Ammon's horn (tissue), 1 donor: ENCODE measurements at regions not wholly inside any gene's neighbourhood (a gene's known extent, or its start where the extent isn't known, plus 50 kb on each side); places are given as distances from the start of the nearest gene placed in this dataset.

Experiments used
- DNase-seq: peaks from one replicate; pipeline ENCODE4 v3.0.0-alpha.2; 2016; ENCODE audit warnings: low spot score

DNA sequence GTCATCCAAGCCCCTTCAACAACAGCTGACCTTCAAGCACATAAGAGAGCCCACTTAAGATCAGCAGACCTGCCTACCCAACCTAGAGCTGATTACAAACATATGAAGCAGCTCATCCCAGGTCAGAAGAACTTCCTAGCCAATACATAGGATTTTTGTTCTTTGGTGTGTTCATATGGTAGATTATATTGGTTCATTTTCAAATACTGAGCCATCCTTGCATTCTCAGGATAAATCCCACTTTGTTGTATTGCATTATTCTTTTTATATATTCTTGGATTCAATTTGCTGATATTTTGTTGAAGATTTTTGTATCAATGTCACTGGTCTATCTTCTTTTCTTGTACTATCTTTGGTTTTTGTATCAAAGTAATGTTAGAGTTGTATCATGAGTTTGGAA lies 107.3 kb upstream of the STT3B start:
- DNase-seq: no peak

DNA sequence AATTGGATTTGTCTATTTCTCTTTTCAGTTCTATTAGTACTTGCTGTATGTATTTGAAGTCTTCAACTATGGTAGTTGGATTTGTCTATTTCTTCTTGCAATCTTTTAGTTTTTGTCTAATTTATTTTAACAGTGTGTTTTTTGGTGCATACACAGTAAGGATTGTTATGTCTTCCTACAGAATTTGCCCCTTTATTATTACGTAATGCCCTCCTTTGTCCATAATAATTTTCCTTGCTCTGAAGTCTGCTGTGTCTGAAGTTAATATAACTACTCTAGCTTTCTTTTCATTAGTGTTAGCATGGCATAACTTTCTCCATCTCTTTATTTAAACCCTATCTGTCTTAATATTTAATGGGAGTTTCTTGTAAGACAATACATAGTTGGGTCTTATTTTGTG lies 105.1 kb upstream of the STT3B start:
- DNase-seq: no peak

DNA sequence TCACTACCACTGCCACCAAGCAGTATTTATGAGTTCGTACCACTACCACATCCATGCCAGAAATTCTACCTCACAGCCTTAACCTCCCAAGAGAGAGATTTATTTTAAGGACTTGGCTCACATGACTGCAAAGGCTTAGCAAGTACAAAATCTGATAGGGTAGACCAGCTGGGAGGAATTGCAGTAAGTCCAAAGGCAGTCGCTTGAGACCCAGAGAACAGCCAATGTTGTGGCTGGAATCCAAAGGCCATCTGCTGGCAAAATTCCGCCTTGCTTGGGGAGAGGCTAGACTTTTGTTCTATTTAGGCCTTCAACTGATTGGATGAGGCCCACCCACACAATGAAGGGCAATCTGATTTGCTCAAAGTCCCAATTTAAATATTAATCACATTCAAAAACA lies 101.4 kb upstream of the STT3B start:
- DNase-seq: no peak

DNA sequence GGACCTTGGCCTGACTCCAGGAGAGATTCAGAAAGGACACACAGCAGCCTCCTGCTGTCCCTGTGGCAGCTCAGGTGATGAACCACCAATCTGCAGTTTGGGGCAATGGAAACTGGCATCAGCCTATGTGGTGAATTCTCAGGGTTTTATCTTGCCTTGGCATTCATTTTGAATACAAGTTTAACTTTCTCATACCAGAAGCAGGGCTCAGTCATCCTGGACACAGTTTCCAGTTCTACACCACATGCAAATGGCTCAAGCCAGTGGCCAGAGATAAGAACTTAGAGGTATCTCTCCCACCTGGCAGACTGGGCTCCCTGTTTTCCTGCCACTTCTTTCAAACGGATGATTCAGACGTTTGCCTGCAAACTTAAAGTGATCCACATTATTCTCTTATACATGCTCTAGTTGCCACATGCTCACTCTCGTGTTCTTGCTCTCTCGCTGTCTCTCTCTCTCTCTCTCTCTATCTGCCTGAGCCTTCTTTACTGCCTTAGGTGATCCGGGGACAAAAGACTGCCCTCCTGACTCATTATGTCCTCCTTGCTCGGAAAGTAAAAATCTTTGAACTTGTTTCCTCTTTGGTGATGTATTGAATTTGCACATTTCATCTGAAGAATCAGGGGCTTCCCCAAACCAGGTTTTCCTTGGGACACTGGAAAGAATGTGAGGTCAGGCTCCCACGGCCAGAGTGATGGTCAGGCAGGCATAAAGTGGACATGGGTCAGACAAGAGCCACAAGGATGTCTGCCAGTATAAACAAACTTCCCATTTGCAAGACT lies 99.6 kb upstream of the STT3B start:
- no peak for DNase-seq

DNA sequence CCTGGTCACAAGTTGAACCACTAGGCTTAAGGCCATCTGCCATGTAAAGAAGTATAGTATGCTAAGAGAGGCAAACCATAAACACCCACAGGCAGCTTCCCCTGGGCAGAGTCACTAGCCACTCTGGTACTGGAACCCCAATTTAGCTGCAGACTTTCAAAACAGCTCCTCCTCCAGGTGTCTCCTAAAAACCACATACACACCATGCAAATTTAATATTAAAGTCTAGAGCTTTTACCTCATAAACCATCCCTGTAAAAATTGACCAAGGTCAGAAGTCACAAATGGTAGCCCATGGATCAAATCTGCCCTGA lies 99.1 kb upstream of the STT3B start:
- DNase-seq: no peak

DNA sequence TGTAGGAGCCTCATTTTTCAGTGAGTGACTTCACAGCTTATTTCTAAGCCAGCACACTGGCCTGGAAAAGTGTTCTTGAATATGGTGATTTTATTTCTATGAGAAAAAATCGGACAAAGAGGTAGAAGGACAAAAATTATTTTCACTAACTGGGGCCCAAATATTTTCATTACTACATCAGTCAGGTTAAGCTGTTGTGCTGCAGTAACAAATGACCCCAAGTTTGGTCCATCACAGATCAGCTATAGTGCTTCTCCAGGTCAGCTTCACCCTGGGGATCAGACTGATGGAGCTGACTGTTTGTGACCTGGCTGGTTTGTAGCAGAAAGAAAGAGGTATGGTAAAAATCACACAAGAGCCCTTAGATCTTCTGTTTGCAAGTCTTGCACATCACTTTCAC lies 97.9 kb upstream of the STT3B start:
- DNase-seq: no peak

DNA sequence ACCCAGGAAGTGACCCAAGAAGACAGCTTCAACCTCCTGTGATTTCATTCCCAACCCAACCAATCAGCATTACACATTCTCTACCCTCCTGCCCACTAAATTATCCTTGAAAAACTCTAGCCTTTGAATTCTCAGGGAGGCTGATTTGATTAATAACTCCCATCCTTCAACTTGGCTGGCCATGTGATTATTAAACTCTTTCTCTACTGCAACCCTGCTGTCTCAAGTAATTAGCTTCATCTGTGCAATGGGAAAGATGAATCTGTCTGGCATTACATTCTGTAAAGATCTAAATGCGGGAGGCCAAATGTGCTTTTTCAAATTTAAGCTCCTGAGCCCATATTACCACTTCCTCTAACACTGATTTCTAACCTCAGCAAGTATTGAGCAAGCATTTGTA lies 95.9 kb upstream of the STT3B start:
- no peak for DNase-seq

DNA sequence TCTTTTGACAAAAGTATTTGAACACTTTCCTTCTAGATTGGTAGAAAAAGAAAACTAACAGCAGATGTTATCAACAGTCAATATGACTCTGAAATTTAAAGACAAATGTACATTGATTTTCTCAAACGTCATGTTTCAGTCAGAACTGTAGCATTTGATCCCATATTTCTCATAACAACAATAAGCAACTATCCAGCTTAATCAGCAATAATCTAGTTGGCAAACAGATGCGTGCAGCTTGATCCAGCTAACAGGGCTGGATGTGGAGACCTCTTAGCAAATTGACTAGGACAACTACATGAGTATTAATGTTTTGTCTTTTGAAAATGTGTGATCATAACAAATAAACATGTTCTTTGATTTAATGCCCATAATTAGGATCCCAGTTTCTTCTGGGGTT lies 94.0 kb upstream of the STT3B start:
- DNase-seq: no peak

DNA sequence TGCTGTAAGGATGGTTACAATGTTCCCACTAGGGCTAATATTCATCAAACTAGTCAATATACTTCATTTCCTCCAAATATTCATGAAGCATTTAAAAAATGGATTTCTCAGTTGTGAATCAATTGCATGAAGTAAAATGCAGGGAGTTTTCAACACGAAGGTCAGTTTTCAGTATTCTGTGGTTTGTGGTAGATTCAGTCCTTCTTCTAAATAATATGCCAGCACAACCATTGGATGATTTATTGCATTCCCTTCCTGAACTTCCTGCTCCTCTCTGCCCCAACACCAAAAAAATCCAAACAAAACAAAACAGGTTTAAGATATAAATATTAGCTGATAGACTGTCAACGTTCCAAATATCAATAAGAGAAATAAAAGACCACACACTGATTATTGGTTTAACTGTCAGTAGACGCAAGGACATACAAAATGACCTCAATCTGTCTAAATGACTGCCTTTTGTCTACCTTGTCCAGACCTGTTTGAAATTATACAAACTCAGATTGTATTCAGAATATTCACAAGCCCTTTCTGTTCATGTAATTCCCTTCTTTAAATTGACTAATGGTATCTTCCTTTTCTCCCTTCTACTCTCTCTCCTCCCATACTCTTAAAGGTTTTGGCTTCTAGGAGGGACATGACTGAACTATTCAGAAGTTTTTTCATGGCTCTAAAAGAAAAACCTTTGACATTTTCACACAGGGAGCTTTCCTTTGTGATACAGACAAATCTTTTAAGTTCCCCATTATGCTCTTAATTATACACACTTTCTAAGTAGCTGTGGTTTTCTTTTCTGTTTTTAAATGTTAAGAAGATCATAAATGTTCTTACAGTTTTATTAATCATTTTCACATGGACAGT lies 92.6 kb upstream of the STT3B start:
- DNase-seq: no peak

DNA sequence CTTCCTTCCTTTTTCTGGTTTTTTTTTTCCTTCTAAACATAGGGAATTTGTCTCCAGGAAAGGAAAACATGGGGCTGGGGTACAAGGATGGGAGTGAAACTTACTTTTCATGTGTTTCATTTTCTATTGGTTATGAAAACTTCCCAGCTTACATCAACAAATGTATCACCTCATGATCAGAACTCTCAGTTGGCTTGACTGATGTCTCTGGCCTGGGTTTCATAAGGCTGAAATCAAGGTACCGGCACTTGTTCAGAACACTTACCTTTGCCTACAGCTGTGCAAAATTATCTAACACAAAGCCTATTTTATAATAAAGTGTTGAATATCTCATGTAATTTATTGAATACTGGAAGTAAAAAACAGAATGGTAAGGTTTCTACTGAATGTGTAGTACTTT lies 91.8 kb upstream of the STT3B start:
- no peak for DNase-seq

DNA sequence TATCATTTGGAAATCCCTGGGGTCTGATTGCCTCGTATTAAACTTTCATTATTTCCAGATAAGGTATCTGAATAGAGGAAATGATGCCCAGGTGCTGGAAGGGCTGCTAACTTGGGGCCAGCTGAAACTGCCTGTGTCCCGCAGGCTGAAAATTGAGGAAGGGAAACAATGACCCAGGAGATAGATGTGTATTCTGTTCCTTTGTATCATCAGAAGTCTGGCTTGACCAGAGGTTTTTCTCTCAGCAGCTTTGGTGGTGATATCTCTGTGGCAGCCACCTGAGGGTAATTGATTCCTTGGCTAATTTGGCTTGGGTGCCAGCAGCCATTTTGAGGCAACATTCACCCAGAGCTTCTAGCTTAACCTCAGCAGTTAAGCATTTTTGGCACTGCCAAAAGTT lies 90.0 kb upstream of the STT3B start:
- DNase-seq: no peak

DNA sequence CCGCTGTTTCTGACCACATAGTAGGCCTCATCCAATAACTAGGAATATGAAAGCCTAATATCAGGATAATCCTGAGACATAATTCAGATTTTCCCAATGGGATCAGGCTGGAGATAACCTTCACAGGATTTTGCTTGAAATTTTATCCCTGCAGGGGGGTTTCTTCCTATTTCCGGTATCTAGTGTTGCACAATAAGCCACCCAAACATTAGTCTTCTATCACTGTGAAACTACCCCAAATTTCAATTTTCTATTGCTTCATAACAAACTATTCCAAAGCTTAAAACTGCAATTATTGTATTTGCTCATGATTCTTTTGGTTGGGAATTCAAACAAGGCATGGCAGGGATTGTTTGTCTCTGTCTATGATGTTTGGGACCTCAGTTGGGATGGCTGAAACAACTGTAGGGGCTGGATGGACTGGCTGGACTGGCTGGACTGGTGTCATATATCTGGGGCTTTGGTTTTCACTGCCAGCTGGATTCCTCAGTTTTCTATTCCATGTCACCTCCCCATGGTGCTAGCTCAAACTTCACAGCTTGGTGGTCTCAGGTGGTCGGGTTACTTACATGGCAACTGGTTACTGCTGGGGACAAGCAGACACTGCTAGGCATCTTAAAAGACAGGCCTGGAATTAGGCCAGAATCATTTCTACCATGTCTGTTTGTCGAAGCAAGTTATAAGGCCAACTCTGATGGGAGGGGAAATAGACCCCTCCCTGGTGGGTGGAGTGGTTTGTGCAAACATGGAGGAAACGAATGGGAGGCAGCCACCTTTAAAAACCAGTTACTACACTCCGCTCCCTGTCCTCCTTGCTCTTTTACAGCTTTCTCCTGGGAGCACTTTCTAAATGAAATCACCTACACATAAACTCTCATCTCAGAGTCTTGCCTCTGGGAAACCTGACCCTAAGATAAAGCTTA lies 88.2 kb upstream of the STT3B start:
- no peak for DNase-seq

DNA sequence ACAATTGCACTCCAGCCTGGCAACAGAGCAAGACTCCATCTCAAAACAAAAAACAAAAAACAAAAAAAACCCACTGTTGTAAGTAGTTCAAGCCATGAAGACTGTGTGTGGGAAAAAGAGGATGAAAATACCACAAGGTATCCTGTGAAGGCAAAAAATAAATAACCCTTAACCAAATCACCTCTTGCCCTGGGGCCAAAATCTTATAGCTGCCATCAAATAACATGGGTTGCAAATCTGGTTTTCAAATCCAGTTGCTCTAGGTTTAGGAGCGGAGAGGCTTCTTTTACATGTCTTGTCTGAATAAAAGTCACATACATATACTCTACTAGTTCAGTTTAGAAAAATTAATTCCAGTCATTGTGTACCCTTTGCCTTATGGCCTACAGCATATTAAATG lies 87.0 kb upstream of the STT3B start:
- no peak for DNase-seq

DNA sequence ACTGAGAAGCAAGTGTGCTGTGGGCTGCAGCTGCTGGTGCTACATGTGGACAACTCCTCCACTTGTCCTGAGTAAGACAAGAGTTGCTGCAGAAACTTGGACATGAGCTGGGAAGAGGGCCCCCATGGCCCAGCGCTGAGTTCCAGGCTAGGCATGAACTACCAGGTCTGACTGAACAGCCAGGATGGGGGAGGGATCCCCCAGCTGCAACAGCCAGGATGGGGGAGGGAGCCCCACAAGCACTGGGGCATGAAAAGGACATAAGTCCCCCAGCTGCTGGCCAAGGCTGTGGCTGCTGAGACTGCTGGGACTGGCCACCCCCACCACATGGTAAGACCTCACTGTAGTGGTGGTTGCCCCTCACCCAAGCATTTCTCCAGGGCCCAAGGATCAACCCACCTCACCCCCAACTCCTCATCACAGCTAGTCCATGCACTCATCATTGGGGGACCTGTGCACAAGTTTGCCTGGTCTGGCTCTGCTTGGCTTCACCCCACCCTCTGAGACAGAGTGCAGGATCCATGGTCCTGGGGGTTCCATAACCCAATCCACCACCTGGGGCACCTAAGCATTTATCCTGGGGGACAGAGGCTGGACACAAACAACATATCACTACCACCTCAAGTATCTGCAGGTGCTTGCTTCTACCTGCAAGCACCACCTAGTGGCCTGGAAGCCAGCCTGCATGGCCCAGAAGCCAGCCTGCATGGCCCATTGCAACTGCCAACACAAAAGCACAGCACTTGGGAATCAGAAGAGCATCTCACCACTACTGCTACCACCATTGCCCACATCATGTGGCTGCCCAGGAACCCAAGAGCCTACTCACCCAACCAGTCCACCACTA lies 84.5 kb upstream of the STT3B start:
- DNase-seq: no peak

DNA sequence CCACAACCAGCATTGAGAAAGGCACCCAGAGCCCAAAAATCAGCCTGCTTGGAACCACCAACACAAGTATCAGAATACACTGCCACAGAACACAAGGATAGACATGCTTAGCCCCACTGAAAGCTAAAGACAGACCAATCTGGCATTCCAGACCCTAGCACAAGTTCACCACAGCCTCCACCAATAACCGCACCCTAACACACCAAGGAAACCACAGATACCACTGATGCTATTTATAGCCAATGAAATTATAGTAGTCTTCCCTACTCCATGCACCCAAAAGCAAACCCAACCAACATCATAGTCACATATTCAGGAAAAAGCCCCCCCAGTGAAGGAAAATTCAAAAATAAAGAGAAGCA lies 83.9 kb upstream of the STT3B start:
- DNase-seq: no peak

DNA sequence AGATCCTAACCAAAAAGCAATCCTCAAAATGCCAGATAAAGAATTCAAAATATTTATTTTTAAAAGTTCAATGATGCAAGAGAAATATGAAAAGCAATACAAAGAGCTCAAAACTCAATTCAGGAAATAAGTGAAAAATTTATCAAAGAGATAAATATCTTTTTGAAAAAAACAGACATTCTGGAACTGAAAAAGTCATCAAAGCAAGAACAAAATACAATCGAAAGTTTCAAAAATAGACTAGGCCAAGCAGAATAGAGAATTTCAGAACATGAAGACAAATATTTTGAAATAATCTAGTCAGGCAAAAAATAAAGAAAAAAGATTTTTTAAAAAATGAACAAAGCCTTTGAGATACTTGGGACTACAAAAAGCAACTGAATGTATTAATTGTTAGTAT lies 83.4 kb upstream of the STT3B start:
- DNase-seq: no peak

DNA sequence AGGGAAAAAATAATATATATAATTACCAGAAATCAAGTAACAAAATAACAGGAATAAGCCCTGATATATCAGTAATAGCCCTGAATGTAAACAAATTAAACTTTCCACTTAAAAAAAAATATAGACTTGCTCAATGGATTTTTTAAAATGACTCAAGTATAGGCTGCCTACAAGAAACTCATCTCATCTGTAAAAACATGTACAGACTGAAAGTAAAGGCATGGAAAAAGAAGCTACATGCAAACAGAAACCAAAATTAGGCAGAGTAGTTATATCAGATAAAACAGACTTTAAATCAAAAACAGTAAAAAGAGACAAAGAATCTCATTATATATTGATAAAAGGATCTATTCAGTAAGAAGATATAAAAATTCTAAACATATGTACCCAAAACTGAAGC lies 82.4 kb upstream of the STT3B start:
- no peak for DNase-seq

DNA sequence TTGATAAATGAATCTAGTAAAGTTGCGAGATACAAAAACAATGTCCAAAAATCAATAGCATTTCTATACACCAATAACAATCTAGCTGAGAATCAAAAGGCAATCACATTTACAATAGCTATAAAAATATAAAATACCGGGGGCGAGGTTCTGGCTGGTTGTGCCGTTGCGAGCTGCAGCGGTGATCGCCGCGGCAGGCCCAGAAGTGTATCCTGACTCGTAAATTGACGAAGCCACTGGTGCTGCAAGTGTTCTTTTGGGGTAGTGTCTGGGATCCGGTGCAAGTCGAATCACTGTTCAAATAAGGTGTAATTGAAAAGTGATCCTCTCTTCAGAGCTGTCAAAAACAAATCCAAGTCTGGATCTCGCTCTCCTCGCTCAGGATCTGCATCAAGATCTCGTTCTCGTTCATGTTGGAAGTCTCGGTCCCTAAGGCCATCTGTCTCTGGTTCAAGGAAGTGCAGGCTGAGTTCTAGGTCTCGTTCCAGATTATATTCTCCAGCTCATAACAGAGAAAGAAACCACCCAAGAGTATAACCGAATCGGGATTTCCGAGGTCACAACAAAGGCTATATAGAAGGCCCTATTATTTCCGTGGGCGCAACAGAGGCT lies 80.1 kb upstream of the STT3B start:
- DNase-seq: no peak

DNA sequence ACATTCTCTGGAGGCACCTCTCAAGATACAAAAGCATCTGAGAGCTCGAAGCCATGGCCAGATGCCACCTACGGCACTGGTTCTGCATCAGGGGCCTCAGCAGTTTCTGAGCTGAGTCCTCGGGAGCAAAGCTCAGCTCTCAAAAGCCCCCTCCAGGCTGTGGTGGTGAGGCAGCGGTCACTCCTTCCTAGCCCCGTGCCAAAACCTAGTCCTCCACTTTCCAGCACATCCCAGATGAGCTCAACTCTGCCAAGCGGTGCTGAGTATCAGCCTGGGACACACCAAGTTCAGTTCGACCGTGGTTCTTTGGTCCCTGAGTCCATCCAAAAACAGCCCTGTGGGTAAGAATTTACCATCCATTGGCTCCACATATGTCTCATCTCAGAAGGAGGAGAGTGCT lies 79.3 kb upstream of the STT3B start:
- no peak for DNase-seq

DNA sequence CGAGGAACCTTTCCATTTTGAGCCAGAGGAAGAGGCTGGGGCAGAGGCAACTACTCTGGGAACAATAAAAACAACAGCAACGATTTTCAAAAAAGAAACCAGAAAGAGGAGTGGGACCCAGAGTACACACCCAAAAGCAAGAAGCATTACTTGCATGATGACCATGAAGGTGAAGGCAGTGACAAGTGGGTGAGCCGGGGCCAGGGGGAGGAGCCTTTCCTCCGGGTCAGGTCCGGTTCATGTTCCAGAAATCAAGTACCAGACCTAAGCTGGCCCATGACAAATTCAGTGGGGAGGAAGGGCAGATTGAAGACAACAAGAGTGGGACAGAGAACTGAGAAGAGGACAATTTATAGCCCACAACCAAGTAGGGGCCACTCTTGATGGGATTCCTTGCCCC lies 77.2 kb upstream of the STT3B start:
- DNase-seq: no peak

DNA sequence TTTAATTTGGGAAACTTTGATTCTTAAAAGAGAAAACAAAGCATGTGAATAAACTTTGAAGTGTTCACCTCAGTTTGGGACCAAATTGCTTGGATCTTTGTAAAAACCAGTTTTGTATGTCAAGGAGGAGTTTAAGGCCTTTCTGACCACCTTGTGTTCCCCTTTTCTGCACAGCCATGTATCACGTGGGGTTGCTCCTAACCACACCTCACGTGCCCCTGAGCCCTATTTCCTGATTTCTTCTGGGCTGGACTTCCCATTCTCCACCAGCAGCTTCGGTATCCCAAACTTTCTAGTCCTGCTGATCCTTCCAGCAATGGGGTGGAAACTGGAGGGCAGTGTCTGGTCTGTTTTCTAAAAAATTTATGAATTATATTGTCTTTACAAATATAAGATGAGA lies 76.4 kb upstream of the STT3B start:
- no peak for DNase-seq
